Activated CD4-positive, alpha-beta T cell treated with anti-CD3 and anti-CD28 coated beads, Interleukin-2, amount 50 U/mL, for 48 hours (primary cell): ENCODE measurements at regions not wholly inside any gene's neighbourhood (a gene's known extent, or its start where the extent isn't known, plus 50 kb on each side); places are given as distances from the start of the nearest gene placed in this dataset.
"Not testable (repeated sequence)": the region's sequence is repeated elsewhere in the genome, so short reads cannot be mapped to it uniquely, and the experiment has no call there.

Experiments used
- DNase-seq, 2 experiments: peaks; one replicate each; pipeline ENCODE4 v3.0.0-alpha.2; 2020

DNA sequence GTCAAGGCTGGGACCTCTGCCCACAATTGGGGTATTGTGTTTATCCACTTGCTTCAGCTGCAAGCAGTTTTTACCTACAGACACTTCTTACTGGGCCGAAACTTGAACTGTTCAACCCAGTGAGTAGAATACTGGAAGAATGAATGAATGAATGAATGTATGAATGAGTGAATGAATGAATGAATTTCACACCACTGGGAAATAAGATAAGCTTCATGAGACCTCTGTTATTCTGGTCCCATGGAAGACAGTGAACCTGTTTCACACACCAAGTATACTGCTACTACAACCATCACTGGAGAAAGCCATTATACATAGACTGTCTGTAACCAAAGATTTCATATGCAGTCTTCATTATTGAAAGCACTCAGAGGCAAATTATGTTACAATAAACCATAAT, 295.0 kb upstream of the GULP1 start:
- no peak for DNase-seq

GRCh38 chr2:188000189-188000588, 291.5 kb upstream of the GULP1 start:
- no peak for DNase-seq

GRCh38 chr2:188003800-188004199, 287.9 kb upstream of the GULP1 start:
- DNase-seq = no peak

- no peak for DNase-seq
These were observed 277.9 kb upstream of the GULP1 start for GRCh38 chr2:188013767-188014166.

DNA sequence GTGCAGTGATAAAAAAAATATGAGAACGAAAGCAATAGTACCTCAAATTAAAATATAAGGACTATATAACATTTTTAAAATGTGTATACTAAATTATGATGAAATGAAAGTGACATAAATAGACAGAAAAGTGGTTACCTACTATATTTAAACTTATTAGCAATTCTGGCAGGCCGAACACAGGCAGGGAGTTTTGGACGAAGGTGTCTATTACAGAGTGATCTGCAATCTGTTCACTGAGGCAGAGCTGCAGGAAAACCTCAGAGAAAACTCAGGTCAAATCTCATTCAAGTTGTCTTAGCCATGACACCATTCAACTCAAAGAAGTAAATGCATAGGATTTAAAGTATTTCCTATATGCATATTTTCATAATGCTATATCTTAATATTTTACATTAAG, 274.8 kb upstream of the GULP1 start:
- DNase-seq = no peak

DNA sequence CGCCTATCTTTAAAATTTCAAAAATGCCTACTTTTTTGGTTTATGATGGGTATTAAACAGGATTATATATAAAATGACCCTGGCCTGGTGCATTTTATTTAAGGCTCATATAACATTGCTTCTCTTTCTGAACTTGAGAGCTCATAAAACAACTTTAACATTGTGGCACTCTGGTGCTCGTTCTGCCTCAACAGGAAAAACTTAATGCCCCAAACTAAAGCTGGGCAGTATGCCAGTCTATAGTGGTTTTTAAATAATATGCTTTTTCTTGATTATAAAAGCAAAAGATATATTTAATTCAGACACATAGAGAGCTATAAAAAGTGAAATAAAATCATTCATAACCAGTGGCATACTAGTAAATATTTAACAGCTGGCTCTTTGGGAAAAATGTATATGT, 269.3 kb upstream of the GULP1 start:
- DNase-seq = no peak

DNA sequence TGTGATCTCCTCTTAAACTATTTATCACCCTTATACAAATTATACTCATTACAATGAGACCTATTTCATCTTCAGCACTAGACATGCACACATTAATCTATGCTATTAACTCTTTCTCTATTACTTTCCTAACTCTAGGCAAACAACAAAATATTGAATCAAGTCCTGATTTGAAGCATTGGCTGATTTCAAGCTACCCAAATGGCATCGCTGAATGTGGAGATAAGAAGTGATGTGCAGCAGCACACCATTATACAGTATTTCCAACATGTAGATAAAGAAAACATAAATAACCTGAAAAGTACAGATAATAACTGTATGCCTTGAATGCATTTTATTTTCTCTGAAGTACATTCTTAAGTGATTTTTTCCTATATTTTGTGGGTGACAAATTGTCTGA, 268.6 kb upstream of the GULP1 start:
- no peak for DNase-seq

DNA sequence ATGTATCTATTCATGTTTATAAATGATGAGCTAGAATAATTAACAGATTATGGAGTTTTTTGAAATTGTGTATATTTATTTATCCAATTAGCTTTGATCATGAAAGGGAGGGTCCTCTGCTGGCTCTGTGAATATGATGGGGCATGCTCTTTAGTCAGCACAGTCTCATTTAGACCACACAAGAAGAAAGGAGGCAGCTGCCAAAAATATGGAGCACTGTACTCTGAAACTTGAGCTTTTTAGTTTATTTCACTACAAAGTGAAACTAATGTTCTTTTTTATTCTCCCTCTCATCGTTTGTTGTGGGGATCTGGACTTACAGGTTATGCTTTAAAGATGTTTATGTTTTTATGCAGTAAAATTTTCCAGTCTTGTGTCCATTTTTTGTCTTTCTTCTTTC, 266.9 kb upstream of the GULP1 start:
- no peak for DNase-seq

DNA sequence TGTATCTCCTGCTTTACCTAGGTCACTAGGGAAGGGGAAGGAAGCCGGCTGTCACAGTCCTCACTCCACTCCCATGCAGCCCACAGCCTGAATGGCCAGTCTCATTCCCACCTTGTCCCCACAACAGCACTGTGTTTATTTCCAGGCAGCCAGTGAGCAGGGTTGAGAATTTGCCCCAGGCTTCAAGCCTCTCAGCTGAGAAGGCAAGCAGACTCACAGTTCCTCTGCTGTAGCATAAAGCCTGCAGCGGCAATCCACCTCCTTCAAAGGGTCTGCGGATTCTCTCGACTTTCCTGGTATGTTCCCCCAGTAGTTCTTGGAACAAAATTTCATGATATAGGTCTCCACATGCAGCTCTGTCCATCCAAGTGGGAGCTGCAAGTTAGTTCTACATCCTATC, 262.9 kb upstream of the GULP1 start:
- no peak for DNase-seq

- no peak for DNase-seq
These were observed 259.4 kb upstream of the GULP1 start for GRCh38 chr2:188032306-188032705.

GRCh38 chr2:188032786-188033185, 258.9 kb upstream of the GULP1 start:
- DNase-seq = no peak

DNA sequence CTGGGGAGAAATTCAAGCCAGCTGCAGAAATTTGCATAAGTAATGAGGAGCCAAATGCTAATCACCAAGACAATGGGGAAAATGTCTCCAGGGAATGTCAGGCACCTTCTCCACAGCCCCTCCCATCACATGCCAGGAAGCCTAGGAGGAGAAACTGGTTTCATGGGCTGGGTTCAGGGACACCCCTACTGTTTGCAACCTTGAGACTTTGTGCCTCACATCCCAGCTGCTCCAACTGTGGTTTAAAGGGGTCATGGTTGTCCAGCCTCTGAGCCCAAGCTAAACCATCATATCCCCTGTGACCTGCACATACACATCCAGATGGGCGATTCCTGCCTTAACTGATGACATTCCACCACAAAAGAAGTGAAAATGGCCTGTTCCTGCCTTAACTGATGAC, 258.4 kb upstream of the GULP1 start:
- not testable (repeated sequence) for DNase-seq

GRCh38 chr2:188034102-188034501, 257.6 kb upstream of the GULP1 start:
- not testable (repeated sequence) for DNase-seq

- not testable (repeated sequence) for DNase-seq
These were observed 256.3 kb upstream of the GULP1 start for GRCh38 chr2:188035377-188035776.

DNA sequence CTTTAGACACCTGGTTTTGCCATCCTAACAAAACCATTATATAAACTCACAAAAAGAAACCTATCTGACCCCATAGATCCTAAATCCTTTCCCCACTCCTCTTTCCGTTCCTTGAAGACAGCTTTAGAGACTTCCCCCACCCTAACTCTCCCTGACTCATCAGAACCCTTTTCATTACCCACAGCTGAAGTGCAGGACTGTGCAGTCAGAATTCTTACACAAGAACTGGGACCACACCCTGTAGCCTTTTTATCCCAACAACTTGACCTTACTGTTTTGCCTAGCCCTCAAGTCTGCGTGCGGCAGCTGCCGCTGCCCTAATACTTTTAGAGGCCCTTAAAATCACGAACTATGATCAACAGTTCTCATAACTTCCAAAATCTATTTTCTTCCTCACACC, 254.9 kb upstream of the GULP1 start:
- not testable (repeated sequence) for DNase-seq

- DNase-seq = no peak
These were observed 252.4 kb upstream of the GULP1 start for GRCh38 chr2:188039307-188039706.

DNA sequence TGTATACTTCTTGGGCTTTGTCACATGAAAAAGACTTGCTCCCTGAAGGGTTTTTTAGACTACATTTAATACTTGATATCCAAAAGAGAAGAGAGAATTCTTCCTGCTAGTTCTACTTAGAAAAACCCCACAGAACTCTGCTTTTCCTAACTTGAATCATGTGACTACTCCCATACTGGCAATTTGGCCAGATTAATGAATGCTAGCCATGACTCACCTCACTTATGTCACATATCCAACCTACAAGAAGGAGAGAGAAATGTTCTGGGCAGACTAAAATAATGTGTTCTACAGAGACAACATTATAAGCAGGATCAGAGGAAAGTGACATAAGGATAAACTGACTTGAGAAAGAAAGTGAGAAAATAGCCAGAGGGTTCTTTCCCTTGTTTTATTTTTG, 249.3 kb upstream of the GULP1 start:
- no peak for DNase-seq

GRCh38 chr2:188045016-188045415, 246.7 kb upstream of the GULP1 start:
- DNase-seq = no peak

DNA sequence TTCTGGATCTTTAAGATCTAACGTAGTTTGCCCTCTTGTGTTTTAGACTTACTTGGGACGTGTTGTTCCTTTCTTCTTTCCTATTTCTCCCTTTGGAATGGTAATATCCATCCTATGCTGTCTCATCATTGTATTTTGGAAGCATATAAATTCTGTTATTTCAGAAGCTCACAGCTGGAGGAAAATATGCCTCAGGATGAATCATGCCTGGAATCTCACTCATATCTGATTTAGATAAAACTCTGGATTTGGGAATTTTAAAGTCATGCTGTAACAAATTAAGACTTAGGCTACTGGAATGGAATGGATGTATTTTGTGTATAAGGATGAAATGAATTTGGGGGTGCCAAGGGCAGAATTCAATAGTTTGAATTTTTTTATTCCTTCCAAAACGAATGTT, 245.2 kb upstream of the GULP1 start:
- DNase-seq = no peak

GRCh38 chr2:188047735-188048134, 243.9 kb upstream of the GULP1 start:
- DNase-seq = no peak

DNA sequence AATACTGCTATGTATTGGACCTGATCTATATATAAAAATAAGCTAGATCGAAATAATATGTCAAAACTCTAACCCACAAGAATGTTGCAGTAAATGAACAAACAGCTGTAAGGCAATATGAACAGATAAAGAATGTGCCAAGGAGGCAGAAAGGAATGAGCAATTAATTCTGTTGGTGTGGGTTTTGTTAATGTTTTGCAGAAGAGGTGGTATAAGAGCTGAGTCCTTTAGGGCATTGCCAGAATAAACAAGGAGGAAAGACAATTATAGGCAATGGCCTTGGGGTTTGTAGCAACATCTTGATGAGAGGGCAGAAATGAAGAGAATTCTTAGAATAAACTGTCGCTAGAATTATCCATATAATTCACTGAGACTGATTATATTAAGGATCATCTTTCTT, 240.9 kb upstream of the GULP1 start:
- DNase-seq = no peak

DNA sequence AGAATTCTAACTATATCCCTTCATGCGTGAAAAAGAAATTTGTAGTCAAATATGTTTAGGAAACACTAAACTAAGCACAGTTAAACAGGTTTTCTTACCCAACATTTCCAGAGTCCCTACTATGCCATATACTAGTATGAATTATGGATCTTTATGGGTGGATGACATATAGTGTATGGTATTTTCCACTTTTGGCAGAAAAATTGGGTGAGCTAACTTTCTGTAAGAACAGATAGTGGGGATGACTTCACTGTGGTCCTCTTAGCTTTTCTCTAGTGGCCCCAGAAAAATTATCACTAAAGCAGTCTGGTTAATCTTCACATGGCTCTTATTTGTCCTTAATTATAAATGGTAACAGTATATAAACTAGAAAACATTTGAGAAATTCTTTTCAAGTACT, 240.0 kb upstream of the GULP1 start:
- no peak for DNase-seq

- no peak for DNase-seq
These were observed 226.3 kb upstream of the GULP1 start for GRCh38 chr2:188065386-188065785.

DNA sequence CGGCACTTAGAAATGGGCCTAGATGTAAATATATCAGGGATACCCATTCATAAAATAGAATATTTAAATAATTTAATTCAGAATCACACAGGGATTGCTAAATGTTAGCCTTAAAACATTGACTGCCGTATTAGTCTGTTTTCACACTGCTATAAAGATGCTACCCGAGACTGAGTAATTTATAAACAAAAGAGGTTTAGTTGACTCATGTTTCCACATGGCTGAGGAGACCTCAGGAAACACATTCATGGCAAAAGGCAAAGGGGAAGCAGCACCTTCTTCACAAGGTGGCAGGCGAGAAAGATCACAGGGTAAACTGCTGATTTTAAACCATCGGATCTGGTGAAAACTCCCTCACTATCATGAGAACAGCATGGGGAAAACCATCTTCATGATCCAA, 223.6 kb upstream of the GULP1 start:
- DNase-seq = no peak

DNA sequence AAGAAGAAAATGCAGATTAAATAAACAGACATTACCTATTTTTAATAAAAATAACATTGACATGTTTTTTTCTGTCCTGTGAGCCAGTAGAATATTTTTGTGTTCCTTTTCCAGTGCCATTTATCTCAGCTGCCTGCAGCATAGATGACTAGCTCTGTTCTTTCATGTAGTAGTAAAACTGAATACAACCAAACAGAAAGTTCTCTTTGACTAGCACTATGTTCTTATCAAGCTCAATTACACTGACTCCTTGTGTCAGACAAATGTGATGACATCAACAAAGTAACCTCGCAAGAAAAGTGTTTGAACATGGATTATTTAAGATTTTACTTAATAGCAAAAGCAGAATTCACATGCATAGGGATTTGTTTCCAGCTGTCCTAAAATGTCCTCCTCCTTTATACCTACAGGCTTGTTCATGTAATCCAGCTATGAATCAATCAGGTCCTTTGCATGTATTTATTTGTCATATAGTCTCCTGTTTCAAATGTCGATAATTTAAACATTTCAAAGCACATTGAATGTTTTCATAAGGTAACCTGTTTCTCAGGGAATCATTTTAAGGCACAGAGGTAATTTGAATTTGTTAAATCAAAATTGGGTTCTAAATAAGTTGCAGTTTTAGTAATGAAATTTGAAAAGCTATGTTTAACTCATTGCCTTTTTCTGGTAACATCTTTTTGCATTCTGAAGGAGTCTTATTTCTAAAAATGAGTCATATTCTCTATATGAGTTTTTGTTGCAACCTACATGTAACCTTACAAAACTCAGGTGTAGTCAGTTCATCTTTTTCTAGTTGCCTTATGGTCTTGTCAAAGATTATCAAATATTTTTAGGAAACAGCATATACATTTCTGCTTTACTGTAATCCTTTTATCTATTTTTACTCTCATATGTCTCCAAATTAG, 215.3 kb upstream of the GULP1 start:
- DNase-seq = no peak
